BLaER1 treated with 17β-estradiol and CSF1 and Interleukin-3, amounts not matched to agents 10 nM and 100 nM (cell line): ENCODE measurements at regions not wholly inside any gene's neighbourhood (a gene's known extent, or its start where the extent isn't known, plus 50 kb on each side); places are given as distances from the start of the nearest gene placed in this dataset.

ENCODE experiments used
- H3K27ac ChIP-seq, 11 experiments: shearing (Covaris generic); formaldehyde crosslinking; 2 replicates each; pipeline ENCODE4 v1.8.1; 2022
- H3K27me3 ChIP-seq, 11 experiments: shearing (Covaris generic); formaldehyde crosslinking; 2 replicates each; pipeline ENCODE4 v1.8.1; 2022
- H3K36me3 ChIP-seq, 11 experiments: shearing (Covaris generic); formaldehyde crosslinking; 2 replicates each; pipeline ENCODE4 v1.8.1; 2022
- H3K4me1 ChIP-seq, 10 experiments: shearing (Covaris generic); formaldehyde crosslinking; 2 replicates each; pipeline ENCODE4 v1.8.1; 2022
- H3K4me2 ChIP-seq, 11 experiments: shearing (Covaris generic); formaldehyde crosslinking; 2 replicates each; pipeline ENCODE4 v1.8.1; 2022
- H3K4me3 ChIP-seq, 10 experiments: shearing (Covaris generic); formaldehyde crosslinking; 2 replicates each; pipeline ENCODE4 v1.8.1; 2022
- H3K9ac ChIP-seq, 11 experiments: shearing (Covaris generic); formaldehyde crosslinking; 2 replicates each; pipeline ENCODE4 v1.8.1; 2022
- H3K9me3 ChIP-seq, 11 experiments: shearing (Covaris generic); formaldehyde crosslinking; replicated peaks in 1 of 11; 2 replicates each; pipeline ENCODE4 v1.8.1; 2022
- H4K20me1 ChIP-seq, 11 experiments: shearing (Covaris generic); formaldehyde crosslinking; 2 replicates each; pipeline ENCODE4 v1.8.1; 2022
- Cebpa-rat ChIP-seq, 11 experiments: shearing (Covaris generic); IDR thresholded peaks; 2 replicates each; pipeline ENCODE4 v1.8.1; 2022

DNA sequence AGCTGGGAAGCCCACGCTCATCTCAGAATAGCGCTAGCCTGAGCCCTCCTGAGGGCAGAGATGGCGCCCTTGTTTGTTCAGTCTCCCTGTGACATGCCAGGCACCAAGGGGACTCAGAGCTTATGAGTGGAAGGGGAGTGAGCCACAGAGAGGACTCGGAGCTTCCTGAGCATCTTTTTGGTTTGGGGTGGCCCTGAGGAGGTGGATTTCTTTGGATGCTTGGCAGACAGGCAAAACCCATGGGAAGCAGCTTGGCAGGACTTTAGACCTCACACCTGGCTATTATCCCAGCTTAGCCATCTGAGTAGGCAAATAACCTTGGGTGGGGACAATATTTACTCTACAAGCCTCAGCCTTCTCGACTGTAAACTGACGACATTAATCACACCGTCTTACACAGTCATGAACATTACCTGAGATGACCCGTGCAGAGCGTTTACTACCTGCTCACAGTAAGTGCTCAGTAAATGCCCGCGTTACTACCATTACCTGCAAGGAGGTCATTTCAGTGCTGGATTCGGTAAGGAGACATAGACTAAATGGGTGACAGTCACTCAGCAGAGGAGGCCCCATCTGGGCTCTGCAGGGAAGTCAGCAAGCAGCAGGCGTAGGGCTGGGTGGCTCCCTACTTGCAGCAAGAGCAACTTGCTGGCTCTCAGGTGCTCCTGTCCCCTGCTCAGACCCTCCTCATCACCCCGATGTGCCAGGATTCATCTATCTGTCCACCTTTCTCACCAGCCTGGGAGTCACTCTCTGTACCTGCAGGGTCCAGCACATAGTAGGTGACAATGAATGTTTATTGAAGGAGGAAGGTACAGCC, 54.9 kb downstream of the KLHDC7A start:
- no peak overlapping the region for H3K4me3 ChIP-seq
- no peaks in the 10 kb centered on the region for H3K27me3 ChIP-seq
- 0 out of 22 replicates have a peak, but pooled peaks cover 0 to 10% (median 0%) of the 10 kb centered on the region in 11 experiments for H4K20me1 ChIP-seq
- no peaks in the 10 kb centered on the region for H3K9me3 ChIP-seq
- no peak for TF ChIP-seq Cebpa-rat (IDR thresholded peaks at IDR 0.05)
- no peak overlapping the region for H3K27ac ChIP-seq
- no peak overlapping the region for H3K9ac ChIP-seq
- H3K4me1 ChIP-seq: peaks cover 0 to 24% (median 9%) of the 10 kb centered on the region in 10 experiments; a peak in 10 of 20 replicates
- no peaks in the 10 kb centered on the region for H3K36me3 ChIP-seq
- H3K4me2 ChIP-seq: 0 out of 22 replicates have a peak overlapping the region, but pooled peaks of 1 of the 11 experiments have one; percentile 45

DNA sequence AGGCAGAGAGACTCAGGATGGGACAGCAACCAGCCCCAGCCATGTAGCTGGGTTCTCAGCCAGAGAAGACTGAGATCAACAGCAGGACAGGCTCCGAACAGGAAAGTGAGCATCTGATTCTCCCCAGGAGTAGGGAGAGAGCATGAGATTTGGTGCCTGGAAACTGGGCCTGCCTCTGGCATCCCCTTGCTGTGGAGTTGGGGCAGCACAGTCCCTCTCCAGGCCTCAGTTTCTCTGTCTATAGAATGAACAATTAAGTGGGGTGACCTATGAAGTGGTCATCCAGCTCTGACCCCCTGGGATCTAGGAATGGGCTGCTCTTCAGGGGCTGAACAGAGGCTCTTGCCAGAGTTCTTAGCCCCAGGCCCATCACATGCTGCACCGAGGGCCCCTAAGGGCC, 55.6 kb downstream of the KLHDC7A start:
- no peak for TF ChIP-seq Cebpa-rat (IDR thresholded peaks at IDR 0.05)
- Histone ChIP-seq H3K27me3 (no peaks in the 10 kb centered on the region), H3K9me3 (no peaks in the 10 kb centered on the region), H3K27ac (no peak overlapping the region), H3K4me3 (no peak overlapping the region), H3K4me2 (no peak overlapping the region), H3K36me3 (no peaks in the 10 kb centered on the region), H3K4me1 (peaks cover 0 to 24% (median 9%) of the 10 kb centered on the region in 10 experiments; a peak in 10 of 20 replicates), H3K9ac (no peak overlapping the region), H4K20me1 (0 out of 22 replicates have a peak, but pooled peaks cover 0 to 4% (median 0%) of the 10 kb centered on the region in 11 experiments)

DNA sequence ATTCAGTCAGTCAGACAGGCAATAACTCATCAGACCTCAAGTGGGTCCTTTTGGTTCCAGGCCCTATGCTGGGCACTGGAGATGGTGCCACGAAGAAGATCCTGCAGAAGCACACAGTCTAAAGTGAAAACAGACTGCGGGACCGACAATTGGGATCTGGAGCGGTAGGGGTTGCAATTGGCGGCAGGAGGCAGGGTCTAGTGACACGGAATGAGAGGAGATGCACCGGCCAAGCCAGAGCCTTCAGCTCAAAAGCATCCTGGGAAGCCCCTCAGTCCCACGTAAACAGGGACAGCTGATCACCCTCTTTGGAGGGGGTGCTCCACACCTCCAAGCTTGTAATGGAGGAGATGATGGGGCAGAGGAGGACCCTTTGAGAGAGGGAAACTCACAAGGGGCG, 56.2 kb downstream of the KLHDC7A start:
- 0 out of 22 replicates have a peak, but pooled peaks cover 0 to 4% (median 0%) of the 10 kb centered on the region in 11 experiments for H4K20me1 ChIP-seq
- peaks cover 0 to 24% (median 9%) of the 10 kb centered on the region in 10 experiments; a peak in 10 of 20 replicates for H3K4me1 ChIP-seq
- no peak overlapping the region for H3K27ac ChIP-seq
- H3K36me3 ChIP-seq: no peaks in the 10 kb centered on the region
- H3K27me3 ChIP-seq: no peaks in the 10 kb centered on the region
- no peaks in the 10 kb centered on the region for H3K9me3 ChIP-seq
- H3K4me2 ChIP-seq: no peak overlapping the region
- H3K4me3 ChIP-seq: no peak overlapping the region
- TF ChIP-seq Cebpa-rat (IDR thresholded peaks at IDR 0.05): no peak
- H3K9ac ChIP-seq: no peak overlapping the region

DNA sequence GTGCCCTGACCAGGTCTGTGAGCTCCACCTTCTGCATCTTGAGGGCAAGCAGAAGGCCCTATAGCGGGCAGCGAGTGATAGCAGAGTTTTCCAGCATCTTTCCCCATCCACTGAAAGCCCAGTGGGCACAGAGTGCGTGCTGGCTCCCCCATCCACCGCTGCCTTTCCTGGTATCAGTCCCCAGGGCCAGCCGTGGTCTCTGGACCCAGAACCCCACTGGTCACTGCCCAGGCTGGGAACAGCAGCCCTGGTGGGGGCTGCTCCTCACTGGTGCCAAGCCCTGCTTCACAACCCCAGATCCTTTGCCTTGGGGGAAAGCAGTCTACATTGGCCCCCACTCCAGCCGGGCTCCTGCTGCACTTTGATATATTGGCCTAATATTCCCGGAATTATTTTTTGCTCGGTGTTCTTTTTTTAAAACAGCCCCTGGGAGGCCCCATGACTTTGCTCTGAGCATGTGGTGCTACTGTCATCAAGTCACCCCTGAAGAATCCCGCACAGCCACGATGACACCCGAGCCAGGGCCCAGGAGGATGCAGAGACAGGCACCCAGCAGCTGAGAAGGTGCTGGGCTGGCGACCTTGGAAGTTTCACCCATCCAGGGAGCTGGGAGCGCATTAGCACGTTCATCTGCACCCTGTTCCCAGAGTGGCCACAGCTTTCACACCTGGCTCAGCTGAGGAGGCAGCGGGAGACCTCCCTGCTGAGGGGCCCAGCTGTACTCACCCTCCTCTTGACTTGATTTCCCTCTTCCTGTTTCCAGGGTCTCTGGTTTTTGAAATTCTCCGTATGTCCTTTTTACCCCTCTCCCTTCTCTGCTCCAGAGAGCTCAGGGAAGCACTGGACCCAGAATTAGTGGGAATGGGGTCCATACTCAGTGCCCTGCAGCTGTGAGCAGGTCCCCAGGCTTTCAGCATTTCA, 56.9 kb downstream of the KLHDC7A start:
- no peaks in the 10 kb centered on the region for H3K36me3 ChIP-seq
- no peak for TF ChIP-seq Cebpa-rat (IDR thresholded peaks at IDR 0.05)
- H3K27me3 ChIP-seq: no peaks in the 10 kb centered on the region
- no peak overlapping the region for H3K9ac ChIP-seq
- no peak overlapping the region for H3K4me3 ChIP-seq
- H3K4me1 ChIP-seq: peaks cover 0 to 24% (median 9%) of the 10 kb centered on the region in 10 experiments; a peak in 10 of 20 replicates
- no peaks in the 10 kb centered on the region for H3K9me3 ChIP-seq
- 0 out of 22 replicates have a peak, but pooled peaks cover 0 to 4% (median 0%) of the 10 kb centered on the region in 11 experiments for H4K20me1 ChIP-seq
- no peak overlapping the region for H3K4me2 ChIP-seq
- H3K27ac ChIP-seq: no peak overlapping the region

DNA sequence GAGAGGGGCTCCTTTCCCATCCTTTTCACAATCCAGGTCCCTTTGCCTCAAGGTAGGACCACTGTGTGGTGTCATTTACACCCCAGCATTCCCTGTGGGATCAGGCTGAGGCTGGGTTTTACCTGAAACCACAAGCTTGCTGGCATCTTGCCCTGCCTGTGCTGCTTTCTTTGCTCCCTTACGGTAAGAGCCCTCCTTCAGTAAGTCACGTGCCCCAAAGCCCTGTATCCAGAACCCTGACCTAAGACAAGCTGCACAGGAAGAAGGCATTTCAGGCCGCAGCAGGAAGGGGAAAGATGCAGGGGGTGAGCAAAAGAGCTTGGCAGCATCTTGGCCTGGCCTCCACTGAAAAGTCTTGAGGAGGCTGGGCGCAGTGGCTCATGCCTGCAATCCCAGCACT, 58.4 kb downstream of the KLHDC7A start:
- H3K9ac ChIP-seq: no peak overlapping the region
- 0 out of 22 replicates have a peak, but pooled peaks cover 0 to 4% (median 0%) of the 10 kb centered on the region in 11 experiments for H4K20me1 ChIP-seq
- no peaks in the 10 kb centered on the region for H3K36me3 ChIP-seq
- H3K9me3 ChIP-seq: no peaks in the 10 kb centered on the region
- no peak overlapping the region for H3K4me3 ChIP-seq
- H3K4me1 ChIP-seq: peaks cover 0 to 16% (median 5%) of the 10 kb centered on the region in 10 experiments; a peak in 10 of 20 replicates
- H3K27ac ChIP-seq: no peak overlapping the region
- no peak for TF ChIP-seq Cebpa-rat (IDR thresholded peaks at IDR 0.05)
- no peaks in the 10 kb centered on the region for H3K27me3 ChIP-seq
- H3K4me2 ChIP-seq: no peak overlapping the region

DNA sequence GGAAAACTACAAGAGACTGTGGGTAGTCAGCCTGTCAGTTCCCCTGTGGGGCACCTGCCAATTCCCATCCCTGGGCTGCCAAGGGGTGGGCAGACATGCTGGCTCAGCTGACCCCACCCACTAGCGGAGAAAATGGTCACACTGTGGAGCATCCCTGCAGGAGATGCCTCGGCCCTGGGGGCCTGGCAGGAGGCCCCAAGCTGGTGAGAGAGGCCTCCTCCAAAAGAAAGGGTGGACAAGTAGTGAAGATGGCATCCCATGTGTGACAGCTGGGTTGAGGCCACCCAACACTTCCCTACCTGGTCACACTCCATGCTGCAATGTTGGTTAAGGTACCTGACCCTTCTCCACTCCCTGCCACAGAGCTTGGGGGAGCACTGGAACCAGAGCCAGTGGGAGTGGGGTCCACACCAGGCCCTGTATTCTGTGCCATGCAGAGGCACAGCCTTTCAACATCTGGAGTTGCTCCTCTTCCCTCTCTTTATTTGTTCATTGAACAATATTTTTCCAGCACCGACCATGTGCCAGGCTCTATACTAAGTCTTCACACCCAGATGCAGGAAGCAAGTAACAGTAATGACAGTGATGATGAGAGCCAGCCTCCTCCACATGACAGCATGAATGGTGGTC, 59.5 kb downstream of the KLHDC7A start:
- H3K36me3 ChIP-seq: no peaks in the 10 kb centered on the region
- H3K27ac ChIP-seq: no peak overlapping the region
- H3K27me3 ChIP-seq: no peaks in the 10 kb centered on the region
- no peaks in the 10 kb centered on the region for H3K9me3 ChIP-seq
- no peak overlapping the region for H3K4me2 ChIP-seq
- peaks cover 0 to 6% (median 0%) of the 10 kb centered on the region in 10 experiments; a peak in 2 of 20 replicates for H3K4me1 ChIP-seq
- H3K4me3 ChIP-seq: no peak overlapping the region
- no peak for TF ChIP-seq Cebpa-rat (IDR thresholded peaks at IDR 0.05)
- no peak overlapping the region for H3K9ac ChIP-seq
- 0 out of 22 replicates have a peak, but pooled peaks cover 0 to 4% (median 0%) of the 10 kb centered on the region in 11 experiments for H4K20me1 ChIP-seq

DNA sequence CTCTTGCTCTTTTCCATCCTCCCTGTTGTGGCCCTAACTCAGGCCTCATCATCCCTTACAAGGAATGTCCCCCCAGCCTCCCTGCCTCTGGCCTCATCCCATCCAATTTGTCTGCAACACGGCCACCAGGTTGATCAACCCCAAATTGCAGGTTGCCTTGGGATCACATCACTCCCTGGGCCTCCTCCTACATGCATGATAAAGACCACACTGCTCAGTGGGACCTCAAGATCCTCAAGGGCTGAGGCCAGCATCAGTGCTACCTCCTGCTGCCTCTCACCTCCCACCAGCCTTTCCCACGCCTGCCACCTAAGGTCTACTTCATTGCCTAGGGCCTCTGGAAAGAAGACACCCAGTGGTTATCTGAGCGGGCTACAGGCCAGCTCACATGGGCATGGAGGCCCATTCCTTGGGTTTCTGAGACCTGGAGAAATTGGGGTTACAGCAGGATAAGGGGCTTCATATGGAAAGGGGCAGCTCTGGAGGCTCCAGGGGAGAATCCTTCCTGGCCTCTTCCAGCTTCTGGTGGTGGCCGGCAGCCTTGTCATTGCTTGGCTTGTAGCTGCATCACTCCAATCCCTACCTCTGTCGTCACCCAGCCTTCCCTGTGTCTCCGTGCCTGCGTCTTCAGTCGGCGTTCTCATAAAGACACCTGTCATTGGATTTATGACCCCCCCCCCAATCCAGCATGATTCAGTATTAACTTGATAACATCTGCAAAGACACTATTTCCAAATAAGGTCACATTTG, 60.5 kb downstream of the KLHDC7A start:
- Histone ChIP-seq H3K36me3 (no peaks in the 10 kb centered on the region), H4K20me1 (no peaks in the 10 kb centered on the region), H3K4me3 (no peak overlapping the region), H3K27me3 (no peaks in the 10 kb centered on the region), H3K9me3 (no peaks in the 10 kb centered on the region), H3K27ac (no peak overlapping the region), H3K4me2 (no peak overlapping the region), H3K4me1 (peaks cover 0 to 5% (median 0%) of the 10 kb centered on the region in 10 experiments; a peak in 1 of 20 replicates), H3K9ac (no peak overlapping the region)
- TF ChIP-seq Cebpa-rat (IDR thresholded peaks at IDR 0.05): no peak

DNA sequence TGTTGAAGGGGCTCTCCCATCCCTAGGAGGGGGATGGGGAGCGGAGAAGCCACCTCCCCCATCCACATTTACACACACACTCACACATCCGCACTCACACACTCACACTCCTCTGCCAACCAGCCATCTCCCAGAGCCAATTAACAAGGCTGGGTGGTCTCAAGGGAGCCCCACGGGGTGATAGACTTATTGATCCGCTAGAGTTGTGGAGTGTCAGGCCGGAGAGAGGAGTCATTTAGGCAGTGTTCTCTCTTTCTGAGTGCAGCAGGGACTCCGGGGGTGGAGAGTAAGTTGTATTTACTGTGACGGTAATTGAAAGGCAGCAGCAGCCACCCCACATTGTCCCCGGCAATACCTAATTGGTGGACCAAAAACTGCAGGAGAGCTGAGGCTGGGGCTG, 61.6 kb downstream of the KLHDC7A start:
- Histone ChIP-seq H3K27ac (no peak overlapping the region), H4K20me1 (no peaks in the 10 kb centered on the region; a peak in 1 of 22 replicates), H3K4me2 (no peak overlapping the region), H3K27me3 (no peaks in the 10 kb centered on the region), H3K4me1 (peaks cover 0 to 5% (median 0%) of the 10 kb centered on the region in 10 experiments; a peak in 1 of 20 replicates), H3K9ac (no peak overlapping the region), H3K9me3 (no peaks in the 10 kb centered on the region), H3K4me3 (no peak overlapping the region), H3K36me3 (no peaks in the 10 kb centered on the region)
- no peak for TF ChIP-seq Cebpa-rat (IDR thresholded peaks at IDR 0.05)
